Left kidney (tissue), 1 donor: ENCODE measurements at regions not wholly inside any gene's neighbourhood (a gene's known extent, or its start where the extent isn't known, plus 50 kb on each side); places are given as distances from the start of the nearest gene placed in this dataset.

Experiments
- DNase-seq: peaks from one replicate; pipeline ENCODE4 v3.0.0-alpha.2; 2013

GRCh38 chr9:68648164-68648563 lies 56.9 kb upstream of the PIP5K1B start:
- DNase-seq = no peak

- DNase-seq = no peak
Observed at GRCh38 chr9:68648971-68649370, 56.1 kb upstream of the PIP5K1B start.

DNA sequence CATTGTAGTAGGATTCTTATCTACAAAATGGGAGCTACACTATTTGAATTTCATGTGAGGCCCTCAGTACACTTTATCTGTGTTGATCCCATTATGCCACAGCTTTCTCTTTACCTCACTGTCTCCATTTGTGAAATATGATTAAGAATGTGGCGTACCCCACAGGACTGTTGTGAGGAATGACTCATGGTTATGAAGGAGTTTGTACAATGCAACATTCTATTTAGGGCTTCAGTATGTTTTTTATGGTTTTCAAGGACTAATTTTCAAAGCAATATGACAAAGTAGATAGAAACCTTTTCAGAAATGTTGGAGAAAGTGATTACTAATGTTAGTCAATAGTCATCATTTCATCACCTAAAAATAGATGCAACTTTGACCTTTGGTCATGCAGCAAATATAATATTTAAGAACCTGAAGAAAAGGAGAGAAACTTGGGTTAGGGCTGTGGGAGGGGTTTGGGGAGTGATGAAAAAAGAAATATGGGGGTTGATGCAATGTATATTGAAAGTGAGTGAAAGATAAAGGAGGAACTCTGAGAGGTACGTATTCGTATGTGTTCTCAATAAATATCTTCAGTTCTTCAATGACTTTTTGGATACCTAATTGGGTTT lies 53.7 kb upstream of the PIP5K1B start:
- DNase-seq = no peak

DNA sequence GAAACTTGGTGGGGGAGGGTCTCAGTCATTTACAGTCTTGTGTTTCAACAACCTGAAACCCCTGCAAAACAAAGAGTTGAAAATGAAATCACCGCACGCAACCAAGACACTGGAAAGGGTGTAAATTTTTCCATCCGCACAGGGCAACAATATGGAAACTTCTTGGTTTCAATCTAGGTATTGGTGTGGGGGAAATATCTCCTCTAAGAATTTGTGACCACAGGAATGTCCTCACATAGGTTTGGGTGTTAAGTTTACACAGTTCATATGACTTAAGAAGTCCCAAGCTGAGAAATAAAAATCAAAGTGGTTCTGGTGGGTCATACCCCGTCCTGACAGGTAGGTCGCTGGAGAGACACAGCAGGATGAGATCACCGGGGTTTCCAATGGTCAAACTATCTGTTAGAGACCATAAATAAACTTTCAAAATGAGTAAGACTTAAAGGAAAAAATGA lies 51.9 kb upstream of the PIP5K1B start:
- no peak for DNase-seq

DNA sequence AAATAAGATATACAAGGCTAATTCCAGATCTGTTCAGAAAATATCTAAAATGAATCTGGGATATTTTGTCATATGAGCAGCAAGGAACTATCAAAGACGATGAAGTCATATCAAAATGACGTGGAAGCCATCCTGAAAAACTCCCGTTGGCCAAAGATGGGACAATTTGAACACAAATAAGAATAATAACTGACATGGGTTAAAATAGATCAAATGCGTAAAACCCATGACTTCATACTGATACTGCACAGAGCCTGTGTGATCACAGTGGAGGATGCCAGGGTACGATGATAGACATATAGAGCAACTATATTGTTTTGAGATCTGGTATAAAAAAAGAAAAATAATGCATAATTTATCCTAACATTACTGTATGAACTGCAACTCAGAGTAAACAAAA lies 51.0 kb upstream of the PIP5K1B start:
- no peak for DNase-seq
